D721Med (cell line): ENCODE measurements at regions not wholly inside any gene's neighbourhood (a gene's known extent, or its start where the extent isn't known, plus 50 kb on each side); places are given as distances from the start of the nearest gene placed in this dataset.

ENCODE experiments used
- DNase-seq: peaks from one replicate; pipeline ENCODE4 v3.0.0; 2011; ENCODE audit warnings: low spot score; ENCODE audit not compliant: insufficient read length
- FAIRE-seq: peaks from 2 replicates; lab custom pipeline; 2011; peaks lifted over from hg19 to GRCh38; lab: Jason Lieb, UNC
- TF ChIP-seq, protein P1 (sequence below): IDR thresholded peaks from 2 replicates; pipeline ENCODE4 v1.5.1; 2012; ENCODE audit warnings: mild to moderate bottlenecking, control low read depth; ENCODE audit not compliant: insufficient read depth; ENCODE audit errors: missing control alignments

DNA sequence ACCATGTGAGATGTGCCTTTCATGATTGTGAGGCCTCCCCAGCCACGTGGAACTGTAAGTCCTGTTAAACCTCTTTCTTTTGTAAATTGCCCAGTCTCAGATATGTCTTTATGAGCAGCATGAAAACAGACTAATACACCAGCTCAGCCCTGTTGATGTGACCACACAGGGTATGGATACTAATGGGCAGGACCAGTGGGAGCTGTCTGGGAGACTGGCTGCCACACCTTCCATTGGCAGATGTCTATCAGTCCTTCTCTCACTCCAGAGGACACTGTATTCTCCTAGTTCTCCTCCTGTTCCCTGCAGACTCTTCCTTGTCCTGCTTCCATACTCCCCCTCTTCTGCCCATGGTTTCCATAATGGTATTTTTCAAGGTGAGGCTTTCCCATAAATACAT, 104.4 kb downstream of the PRLHR start:
- FAIRE-seq = no peak

DNA sequence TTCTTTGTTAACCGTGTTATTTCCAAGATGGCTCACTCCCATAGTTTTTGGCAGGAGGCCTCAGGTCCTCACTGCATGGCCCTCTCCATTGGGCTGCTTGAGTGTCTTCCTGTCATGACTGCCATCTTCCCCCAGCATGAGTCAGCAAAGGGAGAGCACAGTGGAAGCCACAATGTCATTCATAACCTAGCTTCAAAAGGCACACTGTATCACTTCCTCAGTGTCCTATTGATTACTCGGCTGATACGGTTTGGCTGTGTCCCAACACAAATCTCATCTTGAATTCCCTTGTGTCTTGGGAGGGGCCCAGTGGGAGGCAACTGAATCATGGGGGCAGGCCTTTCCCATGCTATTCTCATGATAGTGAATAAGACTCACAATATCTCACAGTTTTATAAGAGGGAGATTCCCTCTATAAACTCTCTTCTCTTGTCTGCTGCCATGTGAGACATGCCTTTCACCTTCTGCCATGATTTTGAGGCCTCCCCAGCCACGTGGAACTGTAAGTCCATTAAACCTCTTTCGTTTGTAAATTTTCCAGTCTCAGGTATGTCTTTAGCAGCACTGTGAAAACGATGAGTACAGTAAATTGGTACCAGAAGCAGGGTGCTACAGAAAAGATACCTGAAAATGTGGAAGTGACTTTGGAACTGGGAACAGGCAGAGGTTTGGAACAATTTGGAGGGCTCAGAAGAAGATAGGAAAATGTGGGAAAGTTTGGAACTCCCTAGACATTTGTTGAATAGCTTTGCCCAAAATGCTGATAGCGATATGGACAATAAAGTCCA, 106.5 kb downstream of the PRLHR start:
- TF ChIP-seq, protein P1, sequence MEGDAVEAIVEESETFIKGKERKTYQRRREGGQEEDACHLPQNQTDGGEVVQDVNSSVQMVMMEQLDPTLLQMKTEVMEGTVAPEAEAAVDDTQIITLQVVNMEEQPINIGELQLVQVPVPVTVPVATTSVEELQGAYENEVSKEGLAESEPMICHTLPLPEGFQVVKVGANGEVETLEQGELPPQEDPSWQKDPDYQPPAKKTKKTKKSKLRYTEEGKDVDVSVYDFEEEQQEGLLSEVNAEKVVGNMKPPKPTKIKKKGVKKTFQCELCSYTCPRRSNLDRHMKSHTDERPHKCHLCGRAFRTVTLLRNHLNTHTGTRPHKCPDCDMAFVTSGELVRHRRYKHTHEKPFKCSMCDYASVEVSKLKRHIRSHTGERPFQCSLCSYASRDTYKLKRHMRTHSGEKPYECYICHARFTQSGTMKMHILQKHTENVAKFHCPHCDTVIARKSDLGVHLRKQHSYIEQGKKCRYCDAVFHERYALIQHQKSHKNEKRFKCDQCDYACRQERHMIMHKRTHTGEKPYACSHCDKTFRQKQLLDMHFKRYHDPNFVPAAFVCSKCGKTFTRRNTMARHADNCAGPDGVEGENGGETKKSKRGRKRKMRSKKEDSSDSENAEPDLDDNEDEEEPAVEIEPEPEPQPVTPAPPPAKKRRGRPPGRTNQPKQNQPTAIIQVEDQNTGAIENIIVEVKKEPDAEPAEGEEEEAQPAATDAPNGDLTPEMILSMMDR = no peak
- DNase-seq = no peak
- FAIRE-seq = no peak

More for the DNA sequence above, 104.4 kb downstream of the PRLHR start:
- TF ChIP-seq, protein P1 = no peak
- no peak for DNase-seq

DNA sequence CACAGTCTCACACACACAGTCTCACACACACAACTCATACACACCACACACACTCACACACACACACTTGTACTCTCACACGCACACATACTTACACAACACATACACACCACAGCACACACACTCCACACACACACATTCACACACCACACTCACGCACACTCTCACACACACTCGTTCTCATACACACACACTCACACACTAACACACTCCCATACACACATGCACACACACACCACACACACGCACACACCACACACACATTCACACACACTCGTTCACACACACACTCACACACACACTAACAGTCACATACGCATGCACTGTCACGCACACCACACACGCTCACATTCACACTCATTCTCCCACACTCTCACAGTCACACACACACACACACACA, 109.8 kb downstream of the PRLHR start:
- FAIRE-seq (no peak), DNase-seq (no peak)
- TF ChIP-seq, protein P1 = no peak

DNA sequence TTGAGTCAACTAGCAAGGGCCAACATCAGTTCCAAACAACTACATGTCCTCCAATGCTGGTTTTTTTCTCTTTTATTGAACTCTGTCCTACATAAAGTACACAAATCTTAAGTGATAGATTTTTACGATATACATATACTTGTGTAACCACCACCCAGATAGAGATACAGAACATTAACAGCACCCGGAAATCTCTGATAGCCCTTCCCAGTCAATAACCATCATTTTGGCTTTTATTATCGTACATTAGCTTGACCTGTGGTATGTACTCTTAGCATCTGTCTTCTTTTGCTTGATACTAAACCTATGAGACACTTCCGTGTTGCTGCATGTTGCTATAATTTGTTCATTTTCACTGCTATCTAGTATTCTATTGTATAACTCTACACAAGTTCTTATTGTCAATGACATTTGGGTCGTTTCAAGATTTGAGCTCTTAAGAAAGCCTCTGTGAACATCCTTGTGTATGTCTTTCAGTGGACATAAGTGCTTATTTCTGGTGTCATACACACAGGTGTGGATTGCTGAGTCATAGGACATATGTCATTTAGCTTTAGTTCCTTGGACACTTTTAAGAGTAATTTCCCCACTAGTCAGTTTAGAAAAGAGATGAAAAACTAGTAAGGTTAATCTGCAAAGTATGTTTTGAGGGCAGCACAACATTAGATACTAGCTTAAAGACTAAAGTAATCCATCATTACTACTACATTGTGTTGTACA, 111.1 kb downstream of the PRLHR start:
- TF ChIP-seq, protein P1 = no peak
- DNase-seq (no peak), FAIRE-seq (no peak)

DNA sequence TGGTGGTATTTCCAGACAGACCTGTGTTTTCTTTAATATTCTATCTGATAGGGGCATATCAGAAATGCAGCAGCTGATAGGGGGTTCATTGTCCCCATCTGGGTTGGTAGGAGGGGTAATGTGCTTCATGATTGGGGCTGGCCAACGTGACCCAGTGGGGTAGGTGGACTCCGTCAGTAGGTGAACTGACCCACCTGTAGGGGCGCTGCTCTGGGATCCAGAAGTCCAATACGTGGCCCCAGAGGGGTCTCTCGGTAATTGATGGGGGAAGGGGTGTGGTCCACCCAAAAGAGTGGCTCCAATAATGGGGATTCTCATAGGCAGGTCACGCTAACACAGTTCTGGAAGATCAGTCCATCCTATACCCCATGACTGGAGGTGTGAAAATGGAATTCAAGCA, 112.0 kb downstream of the PRLHR start:
- TF ChIP-seq, protein P1 = no peak
- DNase-seq = no peak
- FAIRE-seq = no peak

DNA sequence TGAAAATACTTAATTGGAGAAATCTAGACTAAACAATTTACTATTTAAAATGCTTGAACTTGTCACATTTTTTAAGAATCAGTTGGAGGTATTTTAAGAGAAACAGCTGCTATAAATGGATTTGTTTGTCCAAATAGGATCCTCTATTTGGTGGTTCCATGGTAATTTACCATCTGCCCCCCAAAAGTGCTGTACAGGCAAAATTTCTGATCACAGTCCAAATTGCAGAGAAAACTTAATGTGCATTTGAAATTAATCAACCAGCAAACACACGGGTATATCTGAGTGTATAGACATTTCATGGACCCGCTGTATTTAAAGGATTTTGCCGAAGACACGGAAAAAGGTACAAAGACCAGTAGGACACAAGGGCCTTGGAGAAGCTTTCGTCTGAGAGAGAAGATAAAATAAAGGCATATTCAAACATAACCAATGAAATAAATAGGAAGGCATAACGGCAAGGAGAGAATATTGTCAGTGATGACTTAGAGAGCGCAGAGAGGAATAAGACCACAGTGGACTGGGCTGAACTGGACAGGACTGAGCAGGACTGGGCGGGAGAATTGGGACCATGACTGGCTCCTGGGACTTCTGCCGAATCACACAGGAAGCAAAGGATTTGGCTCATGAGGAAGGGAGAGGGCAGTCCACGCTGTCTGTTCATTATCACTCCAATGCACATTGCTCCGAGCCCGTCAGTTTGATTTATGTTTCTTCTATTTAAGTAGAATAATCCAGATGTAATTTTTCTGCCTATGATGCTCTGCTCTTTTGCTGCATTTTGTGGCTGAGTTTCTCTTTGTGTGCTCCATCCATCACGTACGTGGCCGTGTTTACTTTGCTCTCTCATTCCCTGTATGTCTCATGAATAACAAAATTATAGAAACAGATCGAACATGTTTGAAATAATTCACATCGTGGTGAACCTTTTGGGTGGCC, 112.8 kb downstream of the PRLHR start:
- no peak for FAIRE-seq
- no peak for DNase-seq
- TF ChIP-seq, protein P1 = no peak
